Tibial artery (tissue), 4 donors: ENCODE measurements at regions not wholly inside any gene's neighbourhood (a gene's known extent, or its start where the extent isn't known, plus 50 kb on each side); places are given as distances from the start of the nearest gene placed in this dataset.

Experiments
- DNase-seq, 2 donors: peaks; one replicate each; pipeline ENCODE4 v3.0.0-alpha.2; 2019
- H3K27ac ChIP-seq, 2 donors: fragments of 200-600 bp; sonication (generic) in 1 of 2; 1 replicate in 1 of 2; 2 replicates in 1 of 2; pipeline ENCODE4 v1.5.1; 2018 to 2019; ENCODE audit warnings: mild to moderate bottlenecking in 1 of 2
- H3K27me3 ChIP-seq, 2 donors: fragments of 200-600 bp; sonication (generic) in 1 of 2; one replicate each; pipeline versions ENCODE4 v1.5.1 to v1.6.0; 2016 to 2019
- H3K36me3 ChIP-seq, 3 donors: fragments of 200-600 bp; sonication (generic) in 2 of 3; one replicate each; pipeline ENCODE4 v1.5.1; 2016 to 2019; ENCODE audit warnings: mild to moderate bottlenecking in 2 of 3
- H3K4me1 ChIP-seq, 4 donors: fragments of 200-600 bp; sonication (generic) in 2 of 4; 1 replicate in 3 of 4; 2 replicates in 1 of 4; pipeline ENCODE4 v1.5.1; 2016 to 2019
- H3K4me3 ChIP-seq, 2 donors: fragments of 200-600 bp; sonication (generic) in 1 of 2; 1 replicate in 1 of 2; 2 replicates in 1 of 2; pipeline ENCODE4 v1.5.1; 2018 to 2019; ENCODE audit warnings: mild to moderate bottlenecking in 2 of 2
- H3K9me3 ChIP-seq, 3 donors: fragments of 200-600 bp; sonication (generic) in 1 of 3; one replicate each; pipeline ENCODE4 v1.5.1; 2016 to 2019
- intact Hi-C: fragments of 100-400 bp; cut with DNase I; formaldehyde crosslinking; loops from one replicate; pipeline ENCODE4 v1.15.0; 2023; ENCODE audit warnings: low total_unique reads
- TF ChIP-seq, protein P1 (sequence below), 2 experiments: fragments of 200-600 bp in 1 of 2; fragments of 450-650 bp in 1 of 2; IDR thresholded peaks; one replicate each; pipeline ENCODE4 v1.5.1; 2017 to 2019; ENCODE audit warnings: antibody characterized with exemption in 2 of 2, mild to moderate bottlenecking in 1 of 2, moderate library complexity in 1 of 2

DNA sequence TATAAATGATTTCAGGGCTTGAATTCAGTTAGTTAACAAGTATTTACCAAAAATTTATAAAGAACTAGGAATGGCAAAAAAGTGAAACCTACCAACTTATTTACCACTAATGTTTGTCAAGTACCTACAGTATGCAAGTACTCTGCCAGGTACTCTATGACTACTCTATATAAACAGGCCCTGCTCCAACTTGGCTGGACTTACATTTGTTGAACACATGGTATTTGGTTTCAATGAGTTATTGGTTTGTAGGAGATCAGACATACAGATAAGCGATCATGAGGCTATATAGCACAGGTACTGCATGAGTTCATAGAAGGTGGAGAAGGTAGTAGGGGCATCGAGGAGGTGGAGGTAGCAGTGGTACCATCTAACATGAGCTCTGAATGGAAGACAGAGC, 159.9 kb upstream of the PDGFD start:
- intact Hi-C loops: no loop called here
- TF ChIP-seq, protein P1, sequence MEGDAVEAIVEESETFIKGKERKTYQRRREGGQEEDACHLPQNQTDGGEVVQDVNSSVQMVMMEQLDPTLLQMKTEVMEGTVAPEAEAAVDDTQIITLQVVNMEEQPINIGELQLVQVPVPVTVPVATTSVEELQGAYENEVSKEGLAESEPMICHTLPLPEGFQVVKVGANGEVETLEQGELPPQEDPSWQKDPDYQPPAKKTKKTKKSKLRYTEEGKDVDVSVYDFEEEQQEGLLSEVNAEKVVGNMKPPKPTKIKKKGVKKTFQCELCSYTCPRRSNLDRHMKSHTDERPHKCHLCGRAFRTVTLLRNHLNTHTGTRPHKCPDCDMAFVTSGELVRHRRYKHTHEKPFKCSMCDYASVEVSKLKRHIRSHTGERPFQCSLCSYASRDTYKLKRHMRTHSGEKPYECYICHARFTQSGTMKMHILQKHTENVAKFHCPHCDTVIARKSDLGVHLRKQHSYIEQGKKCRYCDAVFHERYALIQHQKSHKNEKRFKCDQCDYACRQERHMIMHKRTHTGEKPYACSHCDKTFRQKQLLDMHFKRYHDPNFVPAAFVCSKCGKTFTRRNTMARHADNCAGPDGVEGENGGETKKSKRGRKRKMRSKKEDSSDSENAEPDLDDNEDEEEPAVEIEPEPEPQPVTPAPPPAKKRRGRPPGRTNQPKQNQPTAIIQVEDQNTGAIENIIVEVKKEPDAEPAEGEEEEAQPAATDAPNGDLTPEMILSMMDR (IDR thresholded peaks at IDR 0.05): no peak
- Histone ChIP-seq H3K27ac (no peak overlapping the region), H3K9me3 (no peaks in the 10 kb centered on the region), H3K36me3 (no peaks in the 10 kb centered on the region), H3K4me3 (no peak overlapping the region), H3K27me3 (no peaks in the 10 kb centered on the region), H3K4me1 (no peaks in the 10 kb centered on the region)
- DNase-seq: no peak

DNA sequence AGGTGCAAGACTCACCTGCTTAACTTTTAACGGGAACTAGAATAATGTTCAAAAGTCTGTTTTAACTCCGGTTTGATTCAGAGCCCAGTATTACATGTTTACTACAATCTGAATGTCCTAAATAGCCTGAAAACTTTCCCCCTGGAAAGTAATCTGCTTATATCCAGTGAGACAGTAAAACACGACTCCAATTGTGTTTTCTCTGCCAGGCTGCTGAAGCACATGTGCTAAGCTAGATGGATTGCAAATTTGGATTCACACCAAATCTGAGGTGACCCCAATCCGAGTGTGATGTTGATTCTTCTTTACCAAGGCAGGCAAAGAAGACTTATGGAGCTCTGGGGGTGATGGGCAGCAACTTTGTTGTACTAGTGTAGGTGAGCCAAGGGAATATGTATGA, 158.7 kb upstream of the PDGFD start:
- intact Hi-C loops: no loop called here

DNA sequence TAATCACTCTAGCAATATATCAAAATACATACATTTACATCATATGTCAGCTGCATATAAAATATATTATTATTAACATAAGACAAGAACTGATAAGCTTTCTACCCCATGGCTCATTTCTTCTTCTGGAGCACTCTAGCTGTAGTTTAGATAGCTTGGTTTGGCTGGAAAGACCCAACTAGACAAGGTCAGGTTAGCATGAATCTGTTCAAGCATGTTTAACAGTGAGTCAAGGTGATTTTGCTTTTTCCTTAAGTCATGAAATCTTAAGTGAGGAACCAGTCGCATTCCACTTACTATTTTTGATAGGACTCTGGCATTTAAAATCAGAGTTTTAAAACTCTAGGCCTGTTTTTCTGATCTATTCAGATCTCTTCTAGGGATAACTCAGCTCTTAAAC, 157.0 kb upstream of the PDGFD start:
- TF ChIP-seq, protein P1 (IDR thresholded peaks at IDR 0.05): no peak
- Histone ChIP-seq H3K4me3 (no peak overlapping the region), H3K36me3 (no peaks in the 10 kb centered on the region), H3K27me3 (no peaks in the 10 kb centered on the region), H3K27ac (no peak overlapping the region), H3K9me3 (no peaks in the 10 kb centered on the region), H3K4me1 (no peaks in the 10 kb centered on the region)
- intact Hi-C loops: no loop called here
- DNase-seq: no peak

More for the DNA sequence above, 158.7 kb upstream of the PDGFD start:
- TF ChIP-seq, protein P1 (IDR thresholded peaks at IDR 0.05): no peak
- Histone ChIP-seq H3K27me3 (no peaks in the 10 kb centered on the region), H3K27ac (no peak overlapping the region), H3K4me3 (no peak overlapping the region), H3K9me3 (no peaks in the 10 kb centered on the region), H3K36me3 (no peaks in the 10 kb centered on the region), H3K4me1 (no peaks in the 10 kb centered on the region)
- no peak for DNase-seq

DNA sequence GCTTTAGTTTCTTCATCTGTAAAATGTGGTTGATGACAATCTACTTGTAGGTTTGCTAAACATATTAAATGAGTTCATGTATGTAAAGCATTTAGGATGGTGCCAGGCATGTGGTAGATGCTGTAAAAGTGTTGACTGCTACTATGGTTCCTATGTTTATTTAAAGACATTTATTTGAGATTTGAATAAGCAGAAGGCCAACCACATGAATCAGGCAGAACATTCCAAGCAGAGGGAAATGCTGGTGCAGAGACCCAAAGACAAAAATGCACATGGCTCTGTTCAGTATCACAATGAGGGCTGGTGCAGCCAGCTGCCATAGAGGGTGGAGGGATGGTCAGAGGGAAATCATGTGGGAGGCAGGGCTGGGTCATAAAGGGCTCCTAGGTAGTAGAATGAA, 156.2 kb upstream of the PDGFD start:
- Histone ChIP-seq H3K36me3 (no peaks in the 10 kb centered on the region), H3K9me3 (no peaks in the 10 kb centered on the region), H3K27ac (no peak overlapping the region), H3K4me3 (no peak overlapping the region), H3K27me3 (no peaks in the 10 kb centered on the region), H3K4me1 (no peaks in the 10 kb centered on the region)
- intact Hi-C loops: no loop called here
- TF ChIP-seq, protein P1 (IDR thresholded peaks at IDR 0.05): no peak
- DNase-seq: no peak

DNA sequence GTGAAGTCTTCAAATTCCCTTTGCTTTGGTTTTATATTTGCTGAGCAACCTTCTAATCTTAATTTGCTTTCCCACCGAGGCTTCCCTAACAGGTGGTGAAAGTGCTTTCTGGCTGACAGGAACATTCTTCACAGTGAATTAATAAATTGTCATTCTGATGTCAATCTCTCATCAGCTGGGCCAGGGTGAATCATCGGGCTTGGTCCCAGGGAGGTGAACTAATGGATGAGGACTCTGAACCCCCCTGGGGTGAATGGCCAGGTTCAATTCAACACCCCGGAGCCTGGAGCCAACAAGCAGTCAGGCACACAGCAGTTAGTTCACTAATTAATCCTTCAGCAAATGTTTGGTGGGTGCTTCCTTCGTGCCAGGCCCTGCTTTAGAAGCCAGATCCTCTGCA, 155.4 kb upstream of the PDGFD start:
- Histone ChIP-seq H3K4me1 (no peaks in the 10 kb centered on the region), H3K27ac (no peak overlapping the region), H3K36me3 (no peaks in the 10 kb centered on the region), H3K27me3 (no peaks in the 10 kb centered on the region), H3K9me3 (no peaks in the 10 kb centered on the region), H3K4me3 (no peak overlapping the region)
- TF ChIP-seq, protein P1 (IDR thresholded peaks at IDR 0.05): no peak
- no peak for DNase-seq
- intact Hi-C loops: no loop called here

DNA sequence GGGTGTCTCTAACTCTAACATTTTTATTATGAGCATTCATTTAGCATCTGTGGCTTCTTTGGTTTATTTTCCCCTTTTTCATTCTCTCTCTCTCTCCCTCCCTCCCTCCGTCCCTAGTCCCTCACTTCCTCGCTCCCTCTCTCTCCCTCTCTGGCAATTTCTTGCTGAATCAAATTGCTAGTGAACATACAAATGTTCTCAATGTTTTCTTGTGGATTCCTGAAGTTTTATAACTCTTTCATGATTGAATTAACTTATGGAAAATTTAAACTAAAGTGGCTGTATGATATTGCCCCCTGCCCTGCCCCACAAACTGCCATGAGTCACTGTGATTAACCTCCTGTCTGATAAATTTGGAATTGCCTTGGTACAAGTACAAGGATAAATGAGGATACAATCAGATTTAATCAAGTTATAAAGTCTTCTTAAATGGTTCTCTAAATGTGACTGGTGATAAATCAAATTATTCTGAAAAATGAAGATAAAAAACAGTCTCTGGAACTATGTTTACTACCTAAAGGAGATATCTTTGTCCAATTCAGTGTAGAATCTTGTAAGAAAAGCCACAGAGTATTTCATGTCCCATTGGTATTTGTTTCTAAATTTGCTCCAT, 143.0 kb upstream of the PDGFD start:
- no peaks in the 10 kb centered on the region for H3K27me3 ChIP-seq
- no peak for DNase-seq
- H3K4me3 ChIP-seq: no peak overlapping the region
- no peaks in the 10 kb centered on the region for H3K9me3 ChIP-seq
- H3K27ac ChIP-seq: no peak overlapping the region
- TF ChIP-seq, protein P1 (IDR thresholded peaks at IDR 0.05): no peak
- no peaks in the 10 kb centered on the region for H3K4me1 ChIP-seq
- intact Hi-C loops: no loop called here
- H3K36me3 ChIP-seq: no peaks in the 10 kb centered on the region
